ENCODE measurements at regions not wholly inside any gene's neighbourhood (a gene's known extent, or its start where the extent isn't known, plus 50 kb on each side); places are given as distances from the start of the nearest gene placed in this dataset.

GRCh38 chr5:136736021-136736420 is 370.7 kb upstream of the TRPC7 start:
- no peak for TF ChIP-seq MAX (IDR thresholded peaks at IDR 0.05; ENCODE audit: low read depth, low read length)
- no peak for TF ChIP-seq POLR2A (IDR thresholded peaks at IDR 0.05; ENCODE audit: low read depth, low read length)
- no peak for TF ChIP-seq RAD21 (IDR thresholded peaks at IDR 0.05; ENCODE audit: insufficient read depth, low read depth, low read length)
- TF ChIP-seq, protein P1, sequence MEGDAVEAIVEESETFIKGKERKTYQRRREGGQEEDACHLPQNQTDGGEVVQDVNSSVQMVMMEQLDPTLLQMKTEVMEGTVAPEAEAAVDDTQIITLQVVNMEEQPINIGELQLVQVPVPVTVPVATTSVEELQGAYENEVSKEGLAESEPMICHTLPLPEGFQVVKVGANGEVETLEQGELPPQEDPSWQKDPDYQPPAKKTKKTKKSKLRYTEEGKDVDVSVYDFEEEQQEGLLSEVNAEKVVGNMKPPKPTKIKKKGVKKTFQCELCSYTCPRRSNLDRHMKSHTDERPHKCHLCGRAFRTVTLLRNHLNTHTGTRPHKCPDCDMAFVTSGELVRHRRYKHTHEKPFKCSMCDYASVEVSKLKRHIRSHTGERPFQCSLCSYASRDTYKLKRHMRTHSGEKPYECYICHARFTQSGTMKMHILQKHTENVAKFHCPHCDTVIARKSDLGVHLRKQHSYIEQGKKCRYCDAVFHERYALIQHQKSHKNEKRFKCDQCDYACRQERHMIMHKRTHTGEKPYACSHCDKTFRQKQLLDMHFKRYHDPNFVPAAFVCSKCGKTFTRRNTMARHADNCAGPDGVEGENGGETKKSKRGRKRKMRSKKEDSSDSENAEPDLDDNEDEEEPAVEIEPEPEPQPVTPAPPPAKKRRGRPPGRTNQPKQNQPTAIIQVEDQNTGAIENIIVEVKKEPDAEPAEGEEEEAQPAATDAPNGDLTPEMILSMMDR (IDR thresholded peaks at IDR 0.05 in 2 of 3, conservative IDR thresholded peaks at IDR 0.05 in 1 of 3; ENCODE audit: control insufficient read depth in 2 of 3, extremely low read depth in 1 of 3, insufficient read depth in 1 of 3, low read depth in 3 of 3, low read length in 3 of 3): no peak
- TF ChIP-seq BMI1 (IDR thresholded peaks at IDR 0.05; ENCODE audit: borderline replicate concordance): no peak
- TF ChIP-seq CREB1 (IDR thresholded peaks at IDR 0.05; ENCODE audit: low read depth): no peak
- TF ChIP-seq POLR2AphosphoS5 (IDR thresholded peaks at IDR 0.05; ENCODE audit: low read length): no peak
- TF ChIP-seq SUZ12 (IDR thresholded peaks at IDR 0.05; ENCODE audit: unreplicated experiment): no peak
- no peak for TF ChIP-seq MYC (IDR thresholded peaks at IDR 0.05; ENCODE audit: insufficient read depth, insufficient read length, insufficient replicate concordance, low read length, severe bottlenecking)
- no peak for TF ChIP-seq EZH2 (IDR thresholded peaks at IDR 0.05; ENCODE audit: borderline replicate concordance, control insufficient read depth, low read depth, low read length)
- TF ChIP-seq ZSCAN29 (IDR thresholded peaks at IDR 0.05): no peak
- no peak for TF ChIP-seq YY1 (IDR thresholded peaks at IDR 0.05; ENCODE audit: low read depth, low read length)
- no peak for TF ChIP-seq HCFC1 (IDR thresholded peaks at IDR 0.05; ENCODE audit: low read length)

Measured in GM12878 (cell line).